A549 (cell line): ENCODE measurements at regions not wholly inside any gene's neighbourhood (a gene's known extent, or its start where the extent isn't known, plus 50 kb on each side); places are given as distances from the start of the nearest gene placed in this dataset.
"Not testable (repeated sequence)": the region's sequence is repeated elsewhere in the genome, so short reads cannot be mapped to it uniquely, and the experiment has no call there.

ENCODE experiments used
- BHLHE40 ChIP-seq: IDR thresholded peaks from 2 replicates; pipeline ENCODE4 v1.6.1; 2012; ENCODE audit warnings: low read depth, low read length, inconsistent platforms
- CEBPB ChIP-seq, 2 experiments: fragments of >200 bp in 1 of 2; sonication (Bioruptor Twin) in 1 of 2; formaldehyde crosslinking in 1 of 2; IDR thresholded peaks; 2 replicates each; pipeline ENCODE4 v1.6.1; 2012 to 2016
- CHD4 ChIP-seq: fragments of 200-600 bp; sonication (generic); IDR thresholded peaks from 2 replicates; pipeline ENCODE4 v1.6.1; 2016; ENCODE audit warnings: antibody characterized with exemption, mild to moderate bottlenecking, borderline replicate concordance
- JUN ChIP-seq, 2 experiments: fragments of >200 bp; sonication (Bioruptor Twin); formaldehyde crosslinking; IDR thresholded peaks; 2 replicates in 1 of 2; 3 replicates in 1 of 2; pipeline ENCODE4 v1.6.1; 2016 to 2017
- MAFK ChIP-seq: fragments of 450-650 bp; IDR thresholded peaks from 2 replicates; pipeline ENCODE4 v1.6.1; 2014; ENCODE audit not compliant: partially characterized antibody
- MAZ ChIP-seq: fragments of 150-350 bp; IDR thresholded peaks from 2 replicates; pipeline ENCODE4 v1.6.1; 2014; ENCODE audit warnings: antibody characterized with exemption, low read depth, low read length, borderline replicate concordance
- POLR2A ChIP-seq: IDR thresholded peaks from 2 replicates; pipeline ENCODE4 v1.6.1; 2012; ENCODE audit warnings: mild to moderate bottlenecking, low read length
- POLR2AphosphoS2 ChIP-seq: conservative IDR thresholded peaks from 2 replicates; pipeline ENCODE4 v1.6.1; 2012; ENCODE audit warnings: low read length, improper control_type of control experiment, inconsistent platforms
- RFX5 ChIP-seq: fragments of 450-650 bp; IDR thresholded peaks from 2 replicates; pipeline ENCODE4 v1.7.1; 2014; ENCODE audit warnings: antibody characterized with exemption, mild to moderate bottlenecking, moderate library complexity
- SMC3 ChIP-seq: fragments of >200 bp; sonication (Bioruptor Twin); formaldehyde crosslinking; IDR thresholded peaks from 3 replicates; pipeline ENCODE4 v1.6.1; 2018; ENCODE audit warnings: inconsistent platforms

DNA sequence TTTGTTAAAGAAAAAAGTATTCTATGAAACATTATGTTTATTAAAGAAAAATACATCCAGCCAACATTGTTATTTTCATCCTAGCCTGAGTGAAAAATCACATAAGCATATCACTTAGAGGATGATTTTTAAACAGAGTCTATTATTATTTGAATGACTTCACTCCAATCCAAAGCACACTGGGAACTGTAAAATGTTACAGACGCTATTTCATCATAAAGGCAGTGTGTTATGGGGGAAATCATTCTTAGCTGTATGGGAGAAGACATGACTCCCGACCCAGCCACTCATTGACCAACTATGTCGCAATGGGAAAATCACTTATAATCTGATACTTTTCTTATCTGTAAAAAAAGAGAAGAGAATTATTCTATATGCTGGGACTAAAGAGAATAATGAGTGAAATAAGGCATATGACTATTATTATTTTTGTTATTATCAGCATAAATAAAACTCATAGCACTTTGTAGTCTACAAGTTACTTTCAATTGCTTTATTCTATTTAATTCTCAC, 180.6 kb upstream of the POMZP3 start:
- not testable (repeated sequence) for TF ChIP-seq POLR2AphosphoS2; JUN (IDR thresholded peaks at IDR 0.05); CHD4; RFX5; BHLHE40; CEBPB (IDR thresholded peaks at IDR 0.05); MAFK; SMC3; POLR2A; MAZ
